PFSK-1 (cell line): ENCODE measurements at regions not wholly inside any gene's neighbourhood (a gene's known extent, or its start where the extent isn't known, plus 50 kb on each side); places are given as distances from the start of the nearest gene placed in this dataset.

ENCODE experiments used
- POLR2AphosphoS5 ChIP-seq: IDR thresholded peaks from 2 replicates; pipeline ENCODE4 v1.6.1; 2012; ENCODE audit warnings: low read depth, mild to moderate bottlenecking, control low read depth, low read length, moderate library complexity
- TF ChIP-seq, protein P1 (sequence below), 2 experiments: IDR thresholded peaks; 2 replicates each; pipeline versions ENCODE4 v1.6.1 to v1.8.0; 2011 to 2012; ENCODE audit warnings: low read depth in 2 of 2, low read length in 2 of 2, control low read depth in 1 of 2, inconsistent platforms in 1 of 2, mild to moderate bottlenecking in 1 of 2, moderate library complexity in 1 of 2; ENCODE audit not compliant: insufficient read depth in 1 of 2

DNA sequence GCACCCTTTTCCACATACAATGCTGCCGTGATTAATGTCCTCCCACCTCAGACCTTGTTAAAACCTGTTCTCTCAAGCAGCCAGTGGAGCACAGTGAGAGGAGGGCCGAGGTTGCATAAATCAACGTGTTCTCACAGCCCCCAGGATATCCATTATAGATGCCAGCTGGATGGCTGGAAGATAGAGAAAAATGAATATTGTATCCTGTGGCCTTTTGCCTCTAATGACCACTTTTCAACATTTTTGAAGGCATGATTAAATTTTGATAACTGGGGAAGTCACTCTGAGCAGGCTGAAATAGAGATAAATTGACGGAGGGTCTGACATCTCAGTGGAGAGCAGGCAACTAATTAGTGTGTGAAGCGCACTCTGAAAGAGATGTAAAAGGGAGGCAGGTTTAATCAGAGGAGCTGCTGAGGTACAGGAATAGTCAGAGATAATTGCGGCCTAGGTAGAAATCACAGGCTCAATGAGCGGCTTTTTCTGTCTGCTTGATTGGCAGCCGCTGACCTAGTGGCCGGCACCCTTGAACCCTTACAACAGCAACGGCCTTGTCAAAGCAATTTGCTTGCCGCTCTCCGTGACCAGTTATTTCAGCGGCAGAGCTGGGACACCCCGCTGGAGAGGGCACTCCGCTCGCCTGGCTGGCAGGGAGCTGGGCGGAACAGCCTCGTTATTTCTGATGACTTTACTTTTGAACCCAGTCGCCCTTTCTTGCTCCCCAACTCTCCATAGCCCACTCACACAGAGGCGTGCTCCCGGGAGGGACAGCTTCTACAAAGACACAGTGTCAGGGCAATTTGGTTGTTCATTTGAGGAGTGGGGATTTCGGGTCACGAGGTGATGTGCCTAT lies 560.7 kb downstream of the PSAT1 start:
- TF ChIP-seq POLR2AphosphoS5 = no peak
- TF ChIP-seq, protein P1, sequence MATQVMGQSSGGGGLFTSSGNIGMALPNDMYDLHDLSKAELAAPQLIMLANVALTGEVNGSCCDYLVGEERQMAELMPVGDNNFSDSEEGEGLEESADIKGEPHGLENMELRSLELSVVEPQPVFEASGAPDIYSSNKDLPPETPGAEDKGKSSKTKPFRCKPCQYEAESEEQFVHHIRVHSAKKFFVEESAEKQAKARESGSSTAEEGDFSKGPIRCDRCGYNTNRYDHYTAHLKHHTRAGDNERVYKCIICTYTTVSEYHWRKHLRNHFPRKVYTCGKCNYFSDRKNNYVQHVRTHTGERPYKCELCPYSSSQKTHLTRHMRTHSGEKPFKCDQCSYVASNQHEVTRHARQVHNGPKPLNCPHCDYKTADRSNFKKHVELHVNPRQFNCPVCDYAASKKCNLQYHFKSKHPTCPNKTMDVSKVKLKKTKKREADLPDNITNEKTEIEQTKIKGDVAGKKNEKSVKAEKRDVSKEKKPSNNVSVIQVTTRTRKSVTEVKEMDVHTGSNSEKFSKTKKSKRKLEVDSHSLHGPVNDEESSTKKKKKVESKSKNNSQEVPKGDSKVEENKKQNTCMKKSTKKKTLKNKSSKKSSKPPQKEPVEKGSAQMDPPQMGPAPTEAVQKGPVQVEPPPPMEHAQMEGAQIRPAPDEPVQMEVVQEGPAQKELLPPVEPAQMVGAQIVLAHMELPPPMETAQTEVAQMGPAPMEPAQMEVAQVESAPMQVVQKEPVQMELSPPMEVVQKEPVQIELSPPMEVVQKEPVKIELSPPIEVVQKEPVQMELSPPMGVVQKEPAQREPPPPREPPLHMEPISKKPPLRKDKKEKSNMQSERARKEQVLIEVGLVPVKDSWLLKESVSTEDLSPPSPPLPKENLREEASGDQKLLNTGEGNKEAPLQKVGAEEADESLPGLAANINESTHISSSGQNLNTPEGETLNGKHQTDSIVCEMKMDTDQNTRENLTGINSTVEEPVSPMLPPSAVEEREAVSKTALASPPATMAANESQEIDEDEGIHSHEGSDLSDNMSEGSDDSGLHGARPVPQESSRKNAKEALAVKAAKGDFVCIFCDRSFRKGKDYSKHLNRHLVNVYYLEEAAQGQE (IDR thresholded peaks at IDR 0.05; ENCODE audit: insufficient read depth in 1 of 2, low read depth in 2 of 2, low read length in 2 of 2) = no peak
